IPS DF 19.7 (cell line): ENCODE measurements at regions not wholly inside any gene's neighbourhood (a gene's known extent, or its start where the extent isn't known, plus 50 kb on each side); places are given as distances from the start of the nearest gene placed in this dataset.

ENCODE experiments used
- DNase-seq: peaks from one replicate; pipeline ENCODE4 v3.0.0-alpha.2; 2013; ENCODE audit warnings: low read depth, low spot score

DNA sequence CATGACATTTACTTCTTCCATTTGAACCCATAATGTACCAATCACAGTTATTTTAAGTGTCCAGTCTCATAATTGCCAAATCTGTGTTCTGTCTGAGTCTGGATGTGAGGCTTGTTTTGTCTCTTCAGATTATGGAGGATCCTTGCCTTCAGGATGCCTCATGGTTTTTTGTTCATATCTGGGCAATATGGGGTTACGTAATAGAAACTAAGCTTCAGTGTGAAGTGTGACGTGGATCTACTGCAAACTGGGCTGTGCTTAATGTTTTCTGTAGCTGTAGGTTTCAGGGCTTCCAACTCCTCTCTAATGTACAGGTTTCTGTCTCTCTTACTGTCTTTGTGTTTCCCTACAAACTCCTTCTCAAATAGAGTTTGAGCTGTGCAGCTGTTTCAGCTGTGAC lies 223.7 kb upstream of the ADARB2 start:
- no peak for DNase-seq

DNA sequence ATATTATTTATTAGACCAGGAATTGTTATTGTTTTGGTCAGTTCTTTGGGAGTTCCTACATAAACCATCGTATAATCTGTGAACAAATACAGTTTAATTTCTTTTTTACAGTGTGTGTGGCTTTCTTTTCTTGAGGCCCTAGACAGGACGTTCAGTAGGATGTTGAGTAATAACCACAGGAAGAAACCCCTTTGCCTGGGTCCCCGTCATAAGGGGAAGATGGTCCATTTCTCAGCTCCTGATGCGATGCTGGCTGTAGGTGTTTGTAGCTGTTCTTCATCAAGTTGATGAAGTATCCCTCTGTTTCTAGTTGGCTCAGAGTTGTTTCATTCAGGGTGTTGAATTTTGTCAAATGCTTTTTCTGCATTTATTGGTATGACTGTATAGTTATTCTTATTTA lies 219.7 kb upstream of the ADARB2 start:
- DNase-seq: no peak

DNA sequence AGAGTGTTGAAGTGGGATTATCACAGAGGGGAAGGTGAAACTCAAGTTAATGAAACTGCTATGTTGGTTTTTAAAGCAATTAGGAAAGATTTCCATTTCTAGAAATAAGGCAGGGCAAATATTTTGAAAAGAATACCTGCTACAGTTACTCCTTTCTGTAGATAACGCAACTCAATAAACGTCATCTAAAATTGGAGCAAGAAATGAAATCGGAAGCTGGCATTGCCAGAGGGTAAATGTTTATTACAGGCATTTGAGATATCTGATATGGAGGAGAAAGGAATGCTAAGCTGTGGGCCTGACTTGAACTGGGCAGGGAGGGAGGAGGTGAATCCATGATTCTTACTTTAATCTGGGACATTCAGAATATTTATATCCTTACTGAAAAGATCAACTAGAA lies 217.0 kb upstream of the ADARB2 start:
- DNase-seq: no peak

DNA sequence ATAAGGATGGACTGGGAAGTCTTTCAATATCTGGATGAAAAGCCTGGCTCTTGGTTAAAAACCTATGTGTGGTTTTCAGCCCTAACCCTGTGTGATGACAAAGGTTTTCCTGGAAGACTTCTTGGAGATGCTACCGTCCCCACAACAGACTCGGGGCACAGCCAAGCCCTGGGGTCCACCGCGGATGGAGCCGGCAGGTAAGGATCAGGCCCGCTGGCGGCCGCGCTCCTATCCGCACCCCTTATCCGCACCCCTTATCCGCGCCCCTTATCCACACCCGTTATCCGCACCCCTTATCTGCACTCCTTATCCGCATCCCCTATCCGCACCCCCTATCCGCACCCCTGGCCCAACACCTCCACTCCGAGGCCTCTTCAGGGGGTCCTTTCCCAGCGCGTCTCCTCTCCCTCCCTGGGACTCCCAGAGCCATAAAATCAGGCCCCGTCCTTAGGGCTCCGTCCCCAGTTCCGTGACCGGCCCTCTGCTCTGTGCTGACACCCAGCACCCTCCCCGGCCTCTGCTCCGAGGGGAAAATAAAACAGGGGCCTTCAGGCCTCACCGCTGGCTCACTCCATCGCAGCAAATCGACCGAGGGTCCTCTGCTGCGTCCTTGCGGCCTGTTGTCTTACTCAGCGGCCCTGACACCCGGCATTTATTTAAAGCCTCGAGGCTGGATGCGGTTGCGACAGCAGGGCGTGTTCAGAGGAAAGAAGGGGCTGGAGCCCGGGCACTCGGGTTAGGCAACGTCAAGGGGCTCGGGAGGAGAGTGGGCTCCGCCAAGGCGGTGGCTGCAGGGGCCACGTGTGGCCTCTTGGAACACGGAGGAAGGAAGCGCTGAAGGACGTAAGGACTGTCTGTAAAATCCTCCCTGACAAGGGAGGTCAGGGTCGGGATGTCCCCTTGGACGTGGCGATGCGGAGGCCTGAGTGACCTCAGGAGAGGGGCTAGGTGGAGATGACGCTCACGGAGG lies 215.1 kb upstream of the ADARB2 start:
- no peak for DNase-seq

DNA sequence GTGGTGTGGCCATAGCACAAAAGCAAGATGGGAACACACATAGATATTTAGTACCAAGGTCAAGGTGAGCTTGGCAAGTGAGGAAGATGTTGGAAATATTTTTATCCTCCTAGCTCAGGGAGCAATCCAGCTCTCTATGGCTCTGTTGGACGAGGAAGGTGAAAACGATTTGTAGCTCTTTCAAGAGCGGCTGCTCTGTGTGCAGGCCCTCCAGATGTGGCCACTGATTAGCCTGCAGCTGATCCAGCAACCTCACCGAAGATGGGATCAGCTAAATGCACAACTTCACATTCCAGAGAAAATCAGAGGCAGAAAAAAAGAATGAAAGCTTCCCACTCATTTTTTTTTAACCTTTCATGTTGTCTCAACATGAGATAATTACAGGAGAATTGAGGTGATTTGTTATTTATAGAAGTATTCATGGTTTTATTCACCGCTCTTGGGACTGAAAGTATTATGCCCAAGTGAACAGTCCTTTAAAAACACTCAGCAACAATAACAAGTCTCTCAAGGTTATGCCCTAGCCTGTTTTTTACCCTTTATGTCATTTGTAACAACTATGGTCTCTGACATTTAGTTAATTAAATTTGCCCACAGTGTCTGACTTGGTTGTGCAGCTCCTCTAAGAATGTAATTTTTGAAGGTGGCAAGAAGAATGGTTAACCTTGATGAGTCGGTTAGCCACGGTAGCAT lies 213.6 kb upstream of the ADARB2 start:
- DNase-seq: no peak

DNA sequence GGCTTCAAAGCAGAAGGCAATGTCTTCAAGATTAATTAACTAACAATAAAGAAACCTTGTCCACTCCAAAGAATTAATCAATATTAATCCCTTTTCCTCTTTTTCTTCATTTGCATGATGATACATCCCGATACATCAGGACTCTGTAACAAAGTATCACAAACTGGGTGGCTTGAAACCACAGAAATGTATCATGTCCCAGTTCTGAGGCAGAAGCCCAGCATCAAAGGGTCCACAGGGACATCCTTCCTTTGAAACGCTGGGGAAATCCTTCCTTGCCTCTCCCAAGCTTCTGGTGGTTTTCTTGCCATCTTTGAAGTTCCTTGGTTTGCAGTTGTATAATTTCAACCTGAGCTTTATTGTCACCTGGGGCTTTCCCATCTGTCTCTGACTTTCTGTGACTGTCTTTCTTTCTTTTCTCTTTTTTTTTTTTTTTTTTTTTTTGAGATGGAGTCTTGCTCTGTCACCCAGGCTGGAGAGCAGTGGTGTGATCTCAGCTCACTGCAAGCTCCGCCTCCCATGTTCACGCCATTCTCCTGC lies 210.2 kb upstream of the ADARB2 start:
- DNase-seq: no peak

DNA sequence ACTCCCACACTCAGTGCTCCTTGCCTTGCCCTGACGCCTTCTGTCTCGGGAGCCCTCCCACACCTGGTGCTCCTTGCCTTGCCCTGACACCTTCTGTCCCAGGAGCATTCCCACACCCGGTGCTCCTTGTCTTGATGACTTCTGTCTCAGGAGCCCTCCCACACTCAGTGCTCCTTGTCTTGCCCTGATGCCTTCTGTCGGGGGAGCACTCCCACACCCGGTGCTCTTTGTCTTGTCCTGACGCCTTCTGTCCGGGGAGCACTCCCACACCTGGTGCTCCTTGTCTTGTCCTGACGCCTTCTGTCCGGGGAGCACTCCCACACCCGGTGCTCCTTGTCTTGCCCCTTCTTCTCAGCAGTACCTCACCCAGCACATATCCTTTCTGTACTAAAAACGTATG lies 207.2 kb upstream of the ADARB2 start:
- DNase-seq: no peak

DNA sequence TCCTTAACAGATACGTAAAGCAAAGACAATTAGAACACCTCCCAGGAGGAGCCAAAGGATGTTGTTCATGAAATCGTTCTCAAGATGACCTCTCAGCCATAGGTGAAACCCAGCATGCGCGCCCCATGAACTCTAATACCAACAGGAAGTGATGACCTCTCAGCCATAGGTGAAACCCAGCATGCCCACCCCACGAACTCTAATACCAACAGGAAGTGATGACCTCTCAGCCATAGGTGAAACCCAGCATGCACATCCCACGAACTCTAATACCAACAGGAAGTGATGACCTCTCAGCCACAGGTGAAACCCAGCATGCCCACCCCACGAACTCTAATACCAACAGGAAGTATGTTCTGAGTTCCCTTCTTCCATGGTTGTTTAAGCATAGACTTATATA lies 205.2 kb upstream of the ADARB2 start:
- DNase-seq: no peak

DNA sequence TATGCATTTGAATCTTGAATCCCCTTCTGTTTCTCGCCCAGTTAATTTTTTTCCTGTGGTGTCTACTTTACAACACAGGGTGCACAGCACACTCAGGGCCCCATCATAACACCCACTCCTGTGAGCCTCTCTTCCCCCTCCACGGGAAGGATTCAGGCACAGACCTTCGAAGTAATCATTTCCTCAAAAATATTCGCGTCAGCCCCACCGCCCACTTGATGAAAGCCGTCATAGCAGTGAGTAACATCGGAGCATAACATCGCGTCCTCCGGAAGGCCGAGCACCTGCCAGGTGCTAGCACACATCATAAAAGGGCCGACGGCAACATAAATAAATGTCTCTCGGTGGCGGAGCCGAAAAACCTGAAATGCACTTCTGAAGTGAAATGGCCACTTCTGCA lies 201.7 kb upstream of the ADARB2 start:
- DNase-seq: no peak

DNA sequence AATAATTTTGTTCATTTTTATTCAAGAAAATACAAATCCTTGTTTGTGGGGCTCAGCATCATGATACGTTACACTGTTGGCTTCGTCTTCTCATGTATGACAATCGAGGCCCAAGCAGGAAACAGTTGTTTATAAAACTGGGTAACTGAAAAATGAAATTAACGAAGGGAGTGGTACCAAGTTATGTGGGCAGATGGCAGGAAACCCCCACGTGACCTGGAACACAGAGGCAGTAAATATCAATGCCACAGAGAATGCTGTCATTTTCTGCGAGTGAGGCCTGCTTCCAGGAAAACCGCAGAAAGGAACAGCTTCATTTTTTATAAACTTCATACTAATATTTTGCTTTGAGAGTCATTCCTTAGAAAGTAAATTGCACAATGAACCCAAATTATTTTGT lies 201.0 kb upstream of the ADARB2 start:
- DNase-seq: no peak

DNA sequence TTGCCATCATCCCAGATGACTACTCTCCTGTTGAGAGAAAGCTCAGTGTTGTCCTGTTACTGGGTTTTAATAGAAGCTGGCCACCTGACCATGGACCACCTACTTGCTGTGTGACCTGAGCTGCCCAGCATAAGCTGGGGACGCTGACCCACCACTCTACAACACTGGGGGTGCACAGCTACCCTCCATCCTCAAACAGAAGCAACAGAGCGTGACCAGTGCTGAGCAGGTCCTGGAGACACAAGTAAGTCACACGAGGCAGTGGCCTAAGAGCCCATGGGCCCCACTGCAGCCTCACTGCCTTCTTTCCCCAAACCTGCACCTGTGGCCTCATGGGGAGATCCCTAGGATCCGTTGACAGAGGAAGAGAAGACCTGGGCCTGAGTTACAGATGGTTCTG lies 198.6 kb upstream of the ADARB2 start:
- no peak for DNase-seq

DNA sequence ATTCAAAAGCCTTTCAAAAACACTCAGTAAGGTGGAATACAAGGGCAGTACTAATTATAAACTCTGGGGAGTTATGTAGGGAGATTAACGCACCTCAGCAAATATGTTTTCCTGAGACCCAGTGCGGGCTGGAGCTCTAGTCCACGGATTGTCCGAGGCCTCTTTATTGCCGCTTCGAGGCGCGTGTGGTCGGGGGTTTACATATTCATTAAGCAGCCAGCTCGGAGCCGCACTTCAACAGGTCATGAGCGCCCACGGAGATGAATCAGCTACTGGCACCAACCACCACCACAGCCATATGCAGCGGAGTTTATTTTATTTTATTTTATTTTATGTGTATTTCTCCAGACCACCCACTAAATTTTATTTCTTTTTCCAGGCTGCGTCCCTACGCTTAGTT lies 195.9 kb upstream of the ADARB2 start:
- DNase-seq: no peak

DNA sequence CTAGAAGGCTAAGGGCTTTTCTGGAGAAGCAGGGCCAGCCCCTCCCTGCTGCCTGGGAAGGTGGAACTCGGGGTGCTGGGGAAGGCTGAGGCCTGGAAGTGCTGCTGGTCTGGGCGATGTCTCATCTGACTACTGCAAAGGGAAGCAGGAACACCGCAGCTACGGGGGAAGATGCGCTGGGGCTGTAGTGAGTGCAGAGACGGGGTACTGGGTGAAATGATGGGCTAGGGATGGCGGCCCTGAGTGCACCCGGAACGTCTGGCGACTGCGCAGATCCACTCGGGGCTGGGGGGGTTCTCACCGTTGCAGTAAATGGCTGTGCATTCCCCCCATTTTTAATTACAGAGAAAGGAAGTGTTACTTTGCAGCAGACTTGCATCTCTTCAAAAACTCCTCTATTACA lies 195.4 kb upstream of the ADARB2 start:
- DNase-seq: no peak

DNA sequence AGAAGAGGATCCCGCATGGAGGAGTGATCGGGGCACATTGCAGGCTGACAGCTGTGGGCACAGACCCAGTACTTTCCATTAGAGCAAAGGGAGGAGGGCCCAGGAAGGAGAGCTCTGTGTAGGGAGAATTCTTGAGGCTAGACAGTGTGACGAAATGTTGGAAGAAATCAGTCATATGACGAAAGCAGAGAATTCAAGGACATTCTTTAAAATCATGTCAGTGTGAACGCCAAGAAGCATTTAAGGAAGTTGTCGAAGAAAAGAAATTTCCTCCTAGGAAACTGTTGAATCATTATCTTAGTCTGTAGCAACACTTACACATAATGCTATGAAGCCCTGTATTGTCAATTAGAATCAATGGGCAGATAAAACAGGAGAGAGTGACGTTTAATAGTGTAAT lies 191.3 kb upstream of the ADARB2 start:
- no peak for DNase-seq

DNA sequence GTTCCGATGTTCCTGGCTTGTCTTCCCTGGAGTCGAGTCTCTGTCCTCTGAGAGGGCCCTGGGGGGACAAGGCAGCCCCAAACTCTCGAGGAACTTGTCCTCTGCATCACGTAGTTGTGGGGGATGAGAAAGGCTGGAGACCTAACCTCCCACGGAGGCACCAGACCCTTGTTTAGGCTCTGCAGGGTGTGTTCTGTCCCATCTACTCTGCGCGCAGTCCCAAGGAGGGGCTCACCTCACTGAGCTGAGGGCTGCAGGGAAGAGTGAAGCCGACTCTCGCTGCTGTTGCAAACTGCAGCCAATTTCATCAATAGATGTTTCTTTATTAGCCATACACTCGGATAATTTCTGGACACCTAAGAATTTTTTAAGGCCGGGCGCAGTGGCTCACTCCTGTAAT lies 186.7 kb upstream of the ADARB2 start:
- no peak for DNase-seq

DNA sequence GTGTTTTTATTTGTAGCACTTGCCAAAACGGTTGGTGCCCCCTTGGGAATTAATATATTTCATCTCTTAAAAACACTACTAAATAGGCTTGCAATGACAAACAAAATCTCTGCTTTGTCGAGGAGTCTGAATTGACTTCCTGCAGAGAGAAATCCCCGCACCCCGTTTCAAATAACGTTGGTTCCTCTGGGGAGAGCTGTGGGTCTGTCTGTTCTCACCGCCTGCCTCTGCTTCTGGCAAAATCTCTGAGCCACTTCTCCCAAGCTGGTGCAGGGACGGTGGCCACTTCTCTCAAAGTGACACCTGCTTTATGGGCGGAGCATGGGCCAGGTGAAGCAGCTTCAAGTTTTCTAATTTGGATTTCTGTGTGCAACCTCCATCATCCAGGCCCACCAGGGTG lies 186.3 kb upstream of the ADARB2 start:
- DNase-seq: no peak

DNA sequence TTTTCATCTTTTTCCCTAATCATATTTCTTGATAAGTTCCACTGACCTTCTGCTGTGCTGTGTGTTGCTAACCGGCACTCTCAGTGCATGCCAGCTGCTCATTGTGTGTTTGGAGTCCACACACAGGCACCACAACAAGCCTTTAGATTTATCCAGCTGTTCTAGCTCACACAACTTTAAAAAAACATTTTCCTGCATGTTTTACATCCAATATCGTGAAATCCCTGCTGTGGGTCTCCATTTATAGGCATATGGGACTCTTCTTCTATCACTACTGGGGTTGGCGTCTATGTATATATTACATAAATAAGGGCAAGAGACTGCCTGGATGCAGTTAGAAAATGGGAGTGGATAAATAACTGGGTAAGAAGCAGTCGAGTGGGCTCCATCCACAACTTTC lies 183.6 kb upstream of the ADARB2 start:
- no peak for DNase-seq

DNA sequence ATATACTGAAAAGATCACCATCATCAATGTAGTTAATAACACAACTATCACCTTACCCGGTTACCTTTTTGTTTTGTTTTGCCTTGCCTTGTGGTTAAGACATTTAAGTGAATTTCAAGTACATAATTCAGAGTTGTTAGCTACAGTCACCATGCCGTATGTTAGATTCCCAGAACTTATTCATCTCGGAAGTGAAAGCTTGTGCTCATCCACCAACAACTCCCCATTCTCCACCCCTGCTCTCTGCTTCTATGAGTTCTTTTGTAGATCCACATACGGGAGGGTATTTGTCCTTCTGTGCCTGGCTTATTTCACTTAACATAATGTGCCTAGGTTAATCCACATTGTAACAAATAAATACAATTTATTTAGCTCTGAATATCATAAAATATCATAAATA lies 182.8 kb upstream of the ADARB2 start:
- no peak for DNase-seq

DNA sequence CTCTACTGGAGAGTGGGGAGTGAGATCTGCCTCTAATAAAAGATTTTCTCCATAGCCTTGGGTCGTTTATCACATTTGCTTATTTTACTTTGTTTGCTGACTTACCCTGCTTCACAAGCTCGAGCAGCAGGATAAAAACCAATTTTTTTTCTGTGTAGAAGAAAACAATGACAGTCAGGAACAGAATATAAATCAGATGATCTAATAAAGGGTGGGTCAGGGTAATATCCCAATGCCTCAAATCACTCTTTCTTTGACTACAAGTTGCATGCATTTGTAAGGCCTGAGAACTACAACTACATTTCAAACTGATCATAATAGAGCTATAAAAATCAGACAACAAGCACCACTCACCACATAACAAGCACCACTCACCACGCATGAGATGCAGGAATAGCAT lies 174.4 kb upstream of the ADARB2 start:
- DNase-seq: no peak

DNA sequence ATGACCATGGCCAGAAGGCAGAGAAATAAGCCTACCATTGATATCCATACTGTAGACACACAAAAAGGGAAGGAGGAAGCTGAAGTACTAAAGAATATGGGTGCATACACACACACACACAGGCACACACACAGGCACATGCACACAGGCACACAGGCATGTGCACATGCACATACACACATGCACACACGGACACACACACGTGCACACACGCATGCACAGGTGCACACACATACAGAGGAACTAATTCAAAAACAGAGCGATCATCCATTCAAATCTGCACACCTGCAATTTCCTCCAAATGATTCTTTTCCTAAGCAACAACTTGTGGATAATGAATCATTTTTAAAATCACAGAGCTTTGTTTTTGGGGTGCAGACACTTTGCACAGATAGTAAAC lies 166.7 kb upstream of the ADARB2 start:
- DNase-seq: no peak

DNA sequence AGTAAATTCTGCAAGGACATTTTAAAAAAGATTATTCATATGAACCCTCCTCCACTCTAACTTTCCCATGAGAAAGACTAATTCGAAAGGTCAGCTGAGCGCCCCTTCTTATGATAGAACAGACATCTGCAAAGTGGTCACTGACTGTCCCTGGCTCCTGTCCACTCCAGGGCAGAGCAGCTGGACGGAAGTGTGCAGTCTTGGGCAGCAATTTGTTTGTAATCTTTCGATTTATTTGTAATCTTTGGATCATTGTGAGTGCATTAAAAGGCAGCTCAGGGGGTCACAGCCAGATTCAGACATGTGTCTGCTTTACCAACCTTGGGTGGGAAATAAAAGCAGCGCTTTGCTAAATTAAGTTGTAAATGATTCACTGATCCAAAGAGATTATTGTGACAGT lies 158.8 kb upstream of the ADARB2 start:
- no peak for DNase-seq

DNA sequence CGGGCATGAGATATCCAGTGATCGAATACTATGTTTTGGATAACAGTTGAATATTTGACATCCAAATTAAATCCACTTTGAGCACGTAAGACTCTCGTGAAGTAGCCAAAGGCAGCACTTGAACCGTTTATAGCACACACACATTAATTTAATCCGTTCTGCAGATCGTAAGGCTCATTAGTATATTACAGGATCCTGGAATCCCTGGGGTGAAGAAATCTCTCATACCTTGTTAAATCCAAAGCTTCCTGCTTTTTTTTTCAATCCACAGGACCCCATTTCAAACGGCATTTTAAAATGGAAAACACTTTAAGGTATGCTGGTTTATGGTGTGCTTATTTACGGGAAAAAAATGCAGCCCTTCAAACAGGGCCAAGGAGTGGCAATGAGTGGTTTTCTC lies 158.4 kb upstream of the ADARB2 start:
- no peak for DNase-seq

DNA sequence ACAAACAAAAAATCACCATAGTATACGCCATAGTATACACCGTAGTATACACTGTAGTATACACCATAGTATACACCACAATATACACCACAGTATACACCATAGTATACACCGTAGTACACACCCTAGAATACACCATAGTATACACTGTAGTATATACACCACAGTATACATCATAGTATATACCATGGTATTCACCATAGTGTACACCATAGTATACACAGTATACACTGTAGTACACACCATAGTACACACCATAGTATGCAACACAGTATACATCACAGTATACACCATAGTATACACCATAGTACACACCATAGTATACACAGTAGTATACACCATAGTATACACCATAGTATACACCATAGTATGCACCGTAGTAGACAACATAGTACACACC lies 157.6 kb upstream of the ADARB2 start:
- DNase-seq: no peak
